ENCODE measurements at regions not wholly inside any gene's neighbourhood (a gene's known extent, or its start where the extent isn't known, plus 50 kb on each side); places are given as distances from the start of the nearest gene placed in this dataset.

DNA sequence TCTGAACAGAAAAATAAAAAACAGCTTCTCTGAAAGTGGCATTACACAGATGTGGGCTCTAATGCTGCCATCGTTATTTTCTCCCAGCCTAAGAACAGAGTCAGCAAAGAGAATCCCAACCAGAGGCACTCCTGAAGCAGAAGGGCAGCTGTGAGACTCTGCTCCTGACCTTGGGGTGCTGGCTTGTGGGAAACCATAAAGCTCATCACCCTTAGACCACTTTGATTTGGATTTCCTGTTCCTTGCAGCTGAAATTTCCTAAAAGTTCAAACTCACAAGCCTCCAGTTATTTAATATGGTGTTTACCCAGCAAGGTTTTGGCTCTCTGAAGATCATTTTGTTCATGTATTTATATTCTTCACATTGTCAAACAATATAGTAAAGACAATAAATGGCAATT lies 814.8 kb downstream of the TNS3 start:
- POLR2A ChIA-PET, result no interaction called here

DNA sequence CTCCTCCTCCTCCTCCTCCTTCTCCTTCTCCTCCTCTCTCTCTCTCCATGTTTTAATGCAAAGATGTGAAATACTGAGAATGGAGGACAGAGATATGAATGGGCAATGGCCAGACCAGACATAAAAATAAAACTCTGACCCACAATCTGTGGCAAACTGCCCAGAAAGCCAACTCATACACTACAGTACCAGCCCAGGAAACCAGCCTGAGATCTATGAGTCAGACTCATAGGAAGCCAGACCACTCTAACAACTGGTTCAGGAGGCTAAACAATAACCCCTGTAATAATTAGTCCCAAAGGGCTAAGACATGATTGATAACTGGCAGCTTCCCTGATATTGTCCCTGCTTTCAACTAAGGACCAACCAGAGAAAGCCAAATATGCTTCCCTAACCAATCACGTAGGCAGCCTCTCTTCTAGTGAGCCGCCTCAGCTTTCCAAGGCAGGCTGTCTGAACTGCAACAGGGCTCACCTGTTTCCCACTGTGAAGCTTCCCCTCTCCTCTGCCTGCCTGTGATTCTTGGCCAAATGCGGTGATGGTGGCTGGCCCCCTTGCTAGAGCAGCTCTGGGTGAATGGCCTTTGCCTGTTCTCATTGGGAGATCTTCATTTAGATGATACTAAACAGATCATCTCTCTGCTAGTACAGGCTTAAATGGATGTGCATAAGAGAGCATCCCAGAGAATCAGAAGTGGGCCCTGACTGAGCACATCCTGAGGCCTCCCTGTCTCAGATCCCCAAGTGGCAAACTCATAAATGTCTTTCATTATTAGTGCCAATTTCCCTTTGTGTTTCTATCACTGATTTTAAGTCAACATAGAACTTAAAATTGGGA lies 817.6 kb downstream of the TNS3 start:
- TF ChIP-seq, protein P1, sequence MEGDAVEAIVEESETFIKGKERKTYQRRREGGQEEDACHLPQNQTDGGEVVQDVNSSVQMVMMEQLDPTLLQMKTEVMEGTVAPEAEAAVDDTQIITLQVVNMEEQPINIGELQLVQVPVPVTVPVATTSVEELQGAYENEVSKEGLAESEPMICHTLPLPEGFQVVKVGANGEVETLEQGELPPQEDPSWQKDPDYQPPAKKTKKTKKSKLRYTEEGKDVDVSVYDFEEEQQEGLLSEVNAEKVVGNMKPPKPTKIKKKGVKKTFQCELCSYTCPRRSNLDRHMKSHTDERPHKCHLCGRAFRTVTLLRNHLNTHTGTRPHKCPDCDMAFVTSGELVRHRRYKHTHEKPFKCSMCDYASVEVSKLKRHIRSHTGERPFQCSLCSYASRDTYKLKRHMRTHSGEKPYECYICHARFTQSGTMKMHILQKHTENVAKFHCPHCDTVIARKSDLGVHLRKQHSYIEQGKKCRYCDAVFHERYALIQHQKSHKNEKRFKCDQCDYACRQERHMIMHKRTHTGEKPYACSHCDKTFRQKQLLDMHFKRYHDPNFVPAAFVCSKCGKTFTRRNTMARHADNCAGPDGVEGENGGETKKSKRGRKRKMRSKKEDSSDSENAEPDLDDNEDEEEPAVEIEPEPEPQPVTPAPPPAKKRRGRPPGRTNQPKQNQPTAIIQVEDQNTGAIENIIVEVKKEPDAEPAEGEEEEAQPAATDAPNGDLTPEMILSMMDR (IDR thresholded peaks at IDR 0.05), result no peak
- no peak for TF ChIP-seq EZH2 (IDR thresholded peaks at IDR 0.05; ENCODE audit: borderline replicate concordance, insufficient read depth, low read depth, low read length, poor library complexity, severe bottlenecking)
- Histone ChIP-seq H4K20me1 (ENCODE audit: control insufficient read depth, insufficient read depth, low read length, poor library complexity, severe bottlenecking) (no peaks in the 10 kb centered on the region), H3K79me2 (ENCODE audit: control insufficient read depth, insufficient read depth, low read length) (no peaks in the 10 kb centered on the region), H3K4me2 (replicated peaks; ENCODE audit: low read depth, low read length, poor library complexity, severe bottlenecking) (no peak overlapping the region), H3K9me3 (ENCODE audit: control extremely low read depth in 1 of 3, control insufficient read depth in 2 of 3, insufficient read depth in 1 of 3, low read length in 2 of 3) (peaks cover 0 to 13% (median 0%) of the 10 kb centered on the region in 3 donors), H3K27me3 (replicated peaks in 1 of 4; ENCODE audit: control extremely low read depth in 1 of 4, control insufficient read depth in 3 of 4, insufficient read depth in 4 of 4, low read length in 3 of 4) (no peaks in the 10 kb centered on the region), H3K36me3 (replicated peaks in 1 of 2; ENCODE audit: control extremely low read depth in 1 of 2, control insufficient read depth in 1 of 2, extremely low read depth in 1 of 2, insufficient read depth in 2 of 2, low read length in 1 of 2) (no peaks in the 10 kb centered on the region), H3K9ac (ENCODE audit: low read length) (no peak overlapping the region), H2AFZ (ENCODE audit: insufficient read depth, low read depth, low read length, poor library complexity, severe bottlenecking) (no peak overlapping the region), H3K4me1 (ENCODE audit: control insufficient read depth in 2 of 2, insufficient read depth in 2 of 2, low read length in 2 of 2) (no peaks in the 10 kb centered on the region), H3K4me3 (ENCODE audit: control extremely low read depth in 1 of 5, extremely low read depth in 1 of 5, insufficient read depth in 1 of 5, low read depth in 2 of 5, low read length in 4 of 5) (no peak overlapping the region), H3K27ac (ENCODE audit: low read length in 2 of 2) (no peak overlapping the region)
- ATAC-seq (ENCODE audit: low read depth), result no peak
- intact Hi-C loops (cut with micrococcal nuclease), result no loop called here
- Mint-ChIP-seq H3K9me3 (ENCODE audit: insufficient read depth) (peaks cover 2% of the 10 kb centered on the region), H3K27ac (no peak overlapping the region), H3K27me3 (no peaks in the 10 kb centered on the region), H3K4me3 (no peak overlapping the region), H3K4me1 (no peaks in the 10 kb centered on the region)
- WGBS (ENCODE audit: insufficient coverage), result 85% methylated on average over 2 of the region's 3 CpGs
- CTCF ChIA-PET, result no interaction called here
- POLR2A ChIA-PET, result no interaction called here
- DNase-seq, result no peak

More for the DNA sequence above, 814.8 kb downstream of the TNS3 start:
- WGBS (ENCODE audit: insufficient coverage), result 86% methylated on average over 1 of the region's 1 CpG
- Histone ChIP-seq H3K4me1 (ENCODE audit: control insufficient read depth in 2 of 2, insufficient read depth in 2 of 2, low read length in 2 of 2) (no peaks in the 10 kb centered on the region), H3K79me2 (ENCODE audit: control insufficient read depth, insufficient read depth, low read length) (no peaks in the 10 kb centered on the region), H3K27me3 (replicated peaks in 1 of 4; ENCODE audit: control extremely low read depth in 1 of 4, control insufficient read depth in 3 of 4, insufficient read depth in 4 of 4, low read length in 3 of 4) (no peaks in the 10 kb centered on the region), H3K4me3 (ENCODE audit: control extremely low read depth in 1 of 5, extremely low read depth in 1 of 5, insufficient read depth in 1 of 5, low read depth in 2 of 5, low read length in 4 of 5) (no peak overlapping the region), H4K20me1 (ENCODE audit: control insufficient read depth, insufficient read depth, low read length, poor library complexity, severe bottlenecking) (no peaks in the 10 kb centered on the region), H2AFZ (ENCODE audit: insufficient read depth, low read depth, low read length, poor library complexity, severe bottlenecking) (no peak overlapping the region), H3K9ac (ENCODE audit: low read length) (no peak overlapping the region), H3K4me2 (replicated peaks; ENCODE audit: low read depth, low read length, poor library complexity, severe bottlenecking) (no peak overlapping the region), H3K9me3 (ENCODE audit: control extremely low read depth in 1 of 3, control insufficient read depth in 2 of 3, insufficient read depth in 1 of 3, low read length in 2 of 3) (peaks cover 0 to 11% (median 0%) of the 10 kb centered on the region in 3 donors), H3K36me3 (replicated peaks in 1 of 2; ENCODE audit: control extremely low read depth in 1 of 2, control insufficient read depth in 1 of 2, extremely low read depth in 1 of 2, insufficient read depth in 2 of 2, low read length in 1 of 2) (no peaks in the 10 kb centered on the region), H3K27ac (ENCODE audit: low read length in 2 of 2) (no peak overlapping the region)
- TF ChIP-seq, protein P1 (IDR thresholded peaks at IDR 0.05), result no peak
- TF ChIP-seq EZH2 (IDR thresholded peaks at IDR 0.05; ENCODE audit: borderline replicate concordance, insufficient read depth, low read depth, low read length, poor library complexity, severe bottlenecking), result no peak
- Mint-ChIP-seq H3K9me3 (ENCODE audit: insufficient read depth) (peaks cover 4% of the 10 kb centered on the region), H3K27ac (no peak overlapping the region), H3K4me1 (no peaks in the 10 kb centered on the region), H3K27me3 (no peaks in the 10 kb centered on the region), H3K4me3 (no peak overlapping the region)
- CTCF ChIA-PET, result no interaction called here
- ATAC-seq (ENCODE audit: low read depth) (no peak), DNase-seq (no peak)
- intact Hi-C loops (cut with micrococcal nuclease), result no loop called here
